HFF-Myc (cell line): ENCODE measurements at regions not wholly inside any gene's neighbourhood (a gene's known extent, or its start where the extent isn't known, plus 50 kb on each side); places are given as distances from the start of the nearest gene placed in this dataset.

Experiments used
- DNase-seq: peaks from one replicate; pipeline ENCODE4 v3.0.0-alpha.2; 2011; ENCODE audit warnings: low read depth; ENCODE audit errors: extremely low read depth
- H3K4me3 ChIP-seq: replicated peaks from 2 replicates; pipeline ENCODE4 v1.5.1; 2011; ENCODE audit warnings: low read depth, mild to moderate bottlenecking, control low read depth, low read length
- TF ChIP-seq, protein P1 (sequence below): IDR thresholded peaks from 2 replicates; pipeline ENCODE4 v1.5.1; 2012; ENCODE audit warnings: mild to moderate bottlenecking, low read depth, low read length, control low read depth; ENCODE audit errors: missing control alignments

GRCh38 chr11:104488561-104488960 is 324.6 kb upstream of the PDGFD start:
- no peak overlapping the region for H3K4me3 ChIP-seq
- no peak for DNase-seq
- TF ChIP-seq, protein P1, sequence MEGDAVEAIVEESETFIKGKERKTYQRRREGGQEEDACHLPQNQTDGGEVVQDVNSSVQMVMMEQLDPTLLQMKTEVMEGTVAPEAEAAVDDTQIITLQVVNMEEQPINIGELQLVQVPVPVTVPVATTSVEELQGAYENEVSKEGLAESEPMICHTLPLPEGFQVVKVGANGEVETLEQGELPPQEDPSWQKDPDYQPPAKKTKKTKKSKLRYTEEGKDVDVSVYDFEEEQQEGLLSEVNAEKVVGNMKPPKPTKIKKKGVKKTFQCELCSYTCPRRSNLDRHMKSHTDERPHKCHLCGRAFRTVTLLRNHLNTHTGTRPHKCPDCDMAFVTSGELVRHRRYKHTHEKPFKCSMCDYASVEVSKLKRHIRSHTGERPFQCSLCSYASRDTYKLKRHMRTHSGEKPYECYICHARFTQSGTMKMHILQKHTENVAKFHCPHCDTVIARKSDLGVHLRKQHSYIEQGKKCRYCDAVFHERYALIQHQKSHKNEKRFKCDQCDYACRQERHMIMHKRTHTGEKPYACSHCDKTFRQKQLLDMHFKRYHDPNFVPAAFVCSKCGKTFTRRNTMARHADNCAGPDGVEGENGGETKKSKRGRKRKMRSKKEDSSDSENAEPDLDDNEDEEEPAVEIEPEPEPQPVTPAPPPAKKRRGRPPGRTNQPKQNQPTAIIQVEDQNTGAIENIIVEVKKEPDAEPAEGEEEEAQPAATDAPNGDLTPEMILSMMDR = no peak

- H3K4me3 ChIP-seq = no peak overlapping the region
- TF ChIP-seq, protein P1 = no peak
- no peak for DNase-seq
These were observed 323.3 kb upstream of the PDGFD start for GRCh38 chr11:104487046-104487806.

- no peak for DNase-seq
- no peak overlapping the region for H3K4me3 ChIP-seq
- TF ChIP-seq, protein P1 = no peak
These were observed 321.0 kb upstream of the PDGFD start for GRCh38 chr11:104484804-104485554.

GRCh38 chr11:104476898-104477297 is 313.0 kb upstream of the PDGFD start:
- TF ChIP-seq, protein P1 = no peak
- no peak for DNase-seq

DNA sequence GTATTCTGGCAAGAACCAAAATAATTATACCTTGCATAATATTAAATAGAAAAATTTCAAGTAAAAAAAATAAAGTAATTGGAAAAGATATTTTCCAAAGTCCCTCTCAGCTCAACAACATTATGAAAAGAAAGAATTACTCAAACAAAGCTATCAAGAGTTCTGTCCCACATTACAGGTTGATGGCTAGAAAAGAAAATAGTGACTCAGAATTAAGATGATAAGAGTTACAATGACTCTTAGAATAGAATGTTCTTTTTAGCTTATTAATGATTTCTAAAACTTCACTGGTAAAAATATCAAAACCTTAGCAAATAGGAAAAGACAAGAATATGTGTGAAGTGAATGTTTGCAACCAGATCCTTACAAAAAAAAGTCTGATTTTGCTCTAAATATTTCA is 312.5 kb upstream of the PDGFD start:
- no peak overlapping the region for H3K4me3 ChIP-seq
- no peak for DNase-seq
- TF ChIP-seq, protein P1 = no peak

More at GRCh38 chr11:104476898-104477297, 313.0 kb upstream of the PDGFD start:
- H3K4me3 ChIP-seq = no peak overlapping the region

- H3K4me3 ChIP-seq = no peak overlapping the region
- TF ChIP-seq, protein P1 = no peak
- no peak for DNase-seq
These were observed 303.5 kb upstream of the PDGFD start for GRCh38 chr11:104467404-104467803.
